GM18498 (cell line): ENCODE measurements at regions not wholly inside any gene's neighbourhood (a gene's known extent, or its start where the extent isn't known, plus 50 kb on each side); places are given as distances from the start of the nearest gene placed in this dataset.
A peak's percentile ranks its signal among the peaks of the same experiment; 100 is the strongest.

Source experiments
- ATAC-seq: cut with Tn5 transposase; IDR thresholded peaks from one replicate; pipeline ENCODE4 v1.9.1; 2021; ENCODE audit warnings: mild to moderate bottlenecking, moderate library complexity; ENCODE audit not compliant: unreplicated experiment

DNA sequence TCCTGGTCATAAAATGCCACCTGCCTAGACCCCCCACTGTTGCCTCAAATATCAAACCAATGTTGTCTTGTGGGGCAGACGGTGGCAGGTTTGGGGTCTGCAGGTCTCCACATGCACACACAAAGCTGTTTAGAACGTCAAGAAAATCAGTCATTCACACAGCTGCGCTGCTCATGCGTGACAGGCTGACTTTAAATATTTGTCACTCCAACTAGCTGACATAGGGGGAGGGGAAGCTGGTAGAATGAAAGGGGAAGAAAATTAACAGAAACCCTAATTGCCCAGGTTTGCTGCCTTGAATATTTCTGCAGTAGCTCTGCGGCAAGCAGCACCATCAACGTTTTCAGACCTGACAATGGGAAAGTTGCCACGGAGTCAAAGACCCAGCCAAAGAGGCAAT lies 201.8 kb downstream of the ABHD5 start:
- peak; percentile 75 for ATAC-seq

DNA sequence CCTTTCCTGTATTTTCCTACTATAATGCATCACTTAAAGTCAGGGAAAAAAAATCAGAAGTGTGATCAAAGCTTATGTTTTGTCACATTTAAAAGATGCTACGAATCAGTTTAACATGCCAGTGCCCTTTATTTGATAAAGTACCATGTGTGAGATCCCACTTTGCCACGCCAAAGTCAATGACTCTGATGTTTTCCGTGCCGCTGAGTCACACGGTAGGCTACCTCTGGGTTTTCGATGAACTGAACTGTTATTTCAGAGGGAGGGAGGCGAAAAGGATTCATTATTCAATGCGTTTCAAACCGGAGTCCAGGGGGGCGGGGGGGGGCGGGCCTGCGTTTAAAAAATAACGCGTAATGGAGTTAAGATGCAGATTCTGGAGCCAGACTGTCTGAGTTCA lies 203.0 kb downstream of the ABHD5 start:
- no peak for ATAC-seq

GRCh38 chr3:43894176-43895049 lies 203.7 kb downstream of the ABHD5 start:
- peak; percentile 58 for ATAC-seq

DNA sequence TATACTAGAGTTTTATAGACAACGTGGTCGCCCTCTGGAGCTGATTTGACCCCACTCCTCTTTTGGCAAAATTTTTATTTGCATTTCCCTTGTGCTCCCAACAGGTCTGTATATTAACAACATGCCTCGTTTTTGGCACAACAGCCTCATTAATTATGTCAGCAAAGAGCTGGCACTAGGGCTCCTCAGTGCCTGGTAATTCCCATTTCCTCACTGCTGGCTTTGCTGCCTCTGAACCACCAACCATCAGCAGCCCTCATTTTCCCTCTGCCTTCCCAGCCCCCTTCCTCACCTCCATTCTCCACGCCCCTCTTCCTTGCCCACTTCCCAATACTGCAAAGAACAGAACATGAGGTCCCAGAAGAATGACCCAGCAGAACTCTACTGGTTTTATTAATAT lies 204.8 kb downstream of the ABHD5 start:
- no peak for ATAC-seq

- no peak for ATAC-seq
Measured at GRCh38 chr3:43902415-43902814, 211.7 kb downstream of the ABHD5 start.

DNA sequence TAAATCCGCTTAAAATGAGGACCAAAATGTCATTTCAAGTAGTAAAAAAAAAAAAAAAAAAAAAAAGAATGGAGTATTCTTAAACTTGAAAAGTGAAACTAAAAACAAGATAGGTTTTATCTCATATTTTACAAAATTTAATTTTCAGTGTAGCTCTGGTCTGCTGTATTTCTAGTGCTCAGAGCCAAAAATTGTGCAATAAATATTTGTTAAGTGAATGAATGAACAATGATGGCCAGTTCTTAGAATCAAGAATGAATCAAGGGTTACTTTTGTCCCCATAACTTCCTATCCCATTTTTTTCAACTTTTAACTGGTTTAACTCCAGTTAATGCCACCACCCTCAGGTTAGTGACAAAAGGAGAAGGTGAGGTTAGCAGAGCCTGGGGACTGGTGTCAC lies 214.4 kb downstream of the ABHD5 start:
- ATAC-seq: no peak

DNA sequence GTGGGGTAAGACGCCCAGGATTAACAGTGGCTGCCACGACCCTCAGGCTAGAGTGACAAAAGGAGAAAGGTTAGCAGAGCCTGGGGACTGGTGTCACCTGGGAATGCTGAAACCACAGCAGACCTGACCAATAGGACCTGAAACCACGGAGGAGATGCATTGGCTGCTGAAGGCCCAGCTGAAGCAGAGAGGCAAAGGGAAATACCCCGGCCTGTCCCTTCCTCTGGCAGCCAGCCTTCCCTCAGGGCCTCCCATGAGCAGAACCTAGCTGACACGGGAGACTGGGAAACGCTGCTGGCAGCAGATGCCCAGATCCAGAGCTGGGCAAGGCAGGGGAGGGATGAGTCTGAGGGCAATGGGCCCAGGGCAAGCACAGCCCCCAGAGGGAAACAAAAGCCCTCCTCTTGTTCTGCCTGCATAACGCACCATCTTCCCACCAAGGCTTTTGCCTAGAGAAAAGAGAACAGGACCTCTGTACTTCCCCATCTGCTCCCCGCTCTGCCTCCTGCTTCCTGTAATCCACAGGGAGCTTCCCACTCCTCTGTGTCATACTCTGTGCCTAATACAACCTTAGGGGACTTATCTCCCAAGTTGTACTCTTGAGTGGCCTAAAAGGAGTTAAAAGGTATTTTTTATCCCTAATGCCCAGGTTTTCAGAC lies 216.2 kb downstream of the ABHD5 start:
- peak; percentile 31 for ATAC-seq

DNA sequence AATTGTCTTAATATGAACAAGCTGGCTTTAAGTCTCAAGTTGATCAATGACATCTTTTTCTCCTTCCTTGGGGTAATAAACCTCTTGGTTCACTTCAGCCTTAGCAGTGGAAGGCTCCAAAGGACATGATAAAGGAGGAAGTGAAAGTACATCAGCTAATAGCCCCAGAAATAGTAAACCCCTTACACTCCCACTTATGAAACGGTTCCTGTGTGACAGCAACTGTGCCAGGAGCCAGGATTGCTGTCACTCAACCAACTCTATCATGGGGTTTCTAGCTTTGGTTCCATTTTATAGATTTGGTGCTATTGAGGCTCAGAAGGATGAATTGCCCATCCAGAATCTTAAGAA lies 216.7 kb downstream of the ABHD5 start:
- peak; percentile 97 for ATAC-seq

DNA sequence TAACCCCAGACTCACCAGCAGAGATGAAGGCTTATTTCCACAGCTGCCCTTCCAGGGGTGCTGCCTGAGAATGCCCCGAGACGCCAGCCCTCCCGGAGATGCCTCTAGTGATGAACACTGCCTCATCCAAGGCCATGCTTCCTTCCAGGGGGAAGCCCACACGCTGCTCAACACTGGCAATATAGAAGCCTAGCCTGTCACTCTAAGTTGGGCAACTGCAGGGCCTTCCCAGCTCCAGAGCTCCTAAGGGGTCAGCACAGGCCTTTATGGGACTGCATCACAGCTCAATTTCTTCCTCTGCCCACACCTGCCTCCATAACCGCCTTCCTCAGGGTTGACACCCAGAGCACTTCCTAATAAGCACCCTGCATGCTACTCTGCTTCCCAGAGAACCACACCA lies 217.7 kb downstream of the ABHD5 start:
- ATAC-seq: no peak

- ATAC-seq: no peak
Measured at GRCh38 chr3:43909149-43909548, 218.4 kb downstream of the ABHD5 start.

- no peak for ATAC-seq
Measured at GRCh38 chr3:43910750-43911149, 220.0 kb downstream of the ABHD5 start.

GRCh38 chr3:43913036-43913948 lies 222.6 kb downstream of the ABHD5 start:
- ATAC-seq: no peak

- ATAC-seq: no peak
Measured at GRCh38 chr3:43914269-43914668, 223.5 kb downstream of the ABHD5 start.

- ATAC-seq: no peak
Measured at GRCh38 chr3:43915546-43915945, 224.8 kb downstream of the ABHD5 start.

DNA sequence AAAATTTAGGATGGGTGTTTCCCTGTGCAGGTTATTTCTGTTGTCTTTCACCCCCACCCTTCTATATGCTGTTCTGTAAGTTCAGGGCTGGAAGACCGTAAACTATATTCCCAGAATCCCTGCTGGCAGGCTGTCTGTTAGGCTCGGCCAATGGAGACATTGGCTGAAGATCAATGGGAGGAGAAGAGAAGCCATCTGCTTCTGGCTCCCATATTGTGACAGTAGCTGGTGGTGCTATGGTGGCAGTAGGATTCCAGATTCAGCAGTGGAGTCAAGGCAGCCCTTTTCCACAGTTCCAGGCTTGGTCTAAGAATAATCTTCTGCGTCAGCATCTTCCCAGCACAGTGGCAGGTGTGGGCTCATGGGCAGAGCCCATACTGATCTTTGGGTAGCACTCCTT lies 226.6 kb downstream of the ABHD5 start:
- no peak for ATAC-seq

GRCh38 chr3:43919029-43919428 lies 228.3 kb downstream of the ABHD5 start:
- no peak for ATAC-seq

- ATAC-seq: no peak
Measured at GRCh38 chr3:43921056-43921648, 230.4 kb downstream of the ABHD5 start.

DNA sequence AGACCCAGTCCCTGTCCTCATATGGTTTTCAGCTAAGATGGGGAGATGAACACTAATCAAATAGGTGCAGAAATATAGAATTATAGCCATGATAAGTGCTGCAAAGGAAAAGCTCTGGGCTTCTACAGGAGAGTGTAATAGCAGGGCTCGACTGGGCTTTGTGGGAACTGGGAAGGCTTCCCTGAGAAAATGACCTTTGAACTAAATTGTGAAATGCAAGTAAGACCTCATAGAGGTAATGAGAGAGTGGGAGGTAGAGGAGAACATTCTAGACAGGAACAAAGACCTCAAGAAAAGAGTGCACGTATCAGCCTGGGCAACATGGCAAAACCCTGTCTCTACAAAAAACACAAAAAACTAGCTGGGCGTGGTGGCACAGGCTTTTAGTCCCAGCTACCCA lies 231.6 kb downstream of the ABHD5 start:
- ATAC-seq: no peak

GRCh38 chr3:43923104-43923882 lies 232.6 kb downstream of the ABHD5 start:
- ATAC-seq: no peak

DNA sequence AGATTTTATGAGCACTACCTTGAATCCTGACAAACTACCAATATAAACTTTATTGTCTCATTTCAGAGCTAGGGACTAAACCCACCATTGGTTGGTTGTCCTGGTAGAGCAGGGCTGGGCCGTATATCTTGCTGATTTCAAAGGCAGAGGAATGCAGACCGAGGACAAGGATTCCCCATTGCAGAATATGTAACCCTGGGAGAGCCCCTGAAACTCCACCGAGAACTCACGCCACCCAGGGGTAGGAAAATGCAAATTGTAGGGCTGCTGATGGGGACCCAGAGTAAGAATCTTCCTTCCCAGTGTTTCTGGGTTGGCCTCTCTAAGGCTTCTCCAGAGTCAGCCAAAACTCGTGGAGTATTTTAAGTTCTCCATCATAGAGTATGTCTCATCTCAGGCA lies 235.3 kb downstream of the ABHD5 start:
- no peak for ATAC-seq
